ENCODE measurements at regions not wholly inside any gene's neighbourhood (a gene's known extent, or its start where the extent isn't known, plus 50 kb on each side); places are given as distances from the start of the nearest gene placed in this dataset.
"Not testable (repeated sequence)": the region's sequence is repeated elsewhere in the genome, so short reads cannot be mapped to it uniquely, and the experiment has no call there.

DNA sequence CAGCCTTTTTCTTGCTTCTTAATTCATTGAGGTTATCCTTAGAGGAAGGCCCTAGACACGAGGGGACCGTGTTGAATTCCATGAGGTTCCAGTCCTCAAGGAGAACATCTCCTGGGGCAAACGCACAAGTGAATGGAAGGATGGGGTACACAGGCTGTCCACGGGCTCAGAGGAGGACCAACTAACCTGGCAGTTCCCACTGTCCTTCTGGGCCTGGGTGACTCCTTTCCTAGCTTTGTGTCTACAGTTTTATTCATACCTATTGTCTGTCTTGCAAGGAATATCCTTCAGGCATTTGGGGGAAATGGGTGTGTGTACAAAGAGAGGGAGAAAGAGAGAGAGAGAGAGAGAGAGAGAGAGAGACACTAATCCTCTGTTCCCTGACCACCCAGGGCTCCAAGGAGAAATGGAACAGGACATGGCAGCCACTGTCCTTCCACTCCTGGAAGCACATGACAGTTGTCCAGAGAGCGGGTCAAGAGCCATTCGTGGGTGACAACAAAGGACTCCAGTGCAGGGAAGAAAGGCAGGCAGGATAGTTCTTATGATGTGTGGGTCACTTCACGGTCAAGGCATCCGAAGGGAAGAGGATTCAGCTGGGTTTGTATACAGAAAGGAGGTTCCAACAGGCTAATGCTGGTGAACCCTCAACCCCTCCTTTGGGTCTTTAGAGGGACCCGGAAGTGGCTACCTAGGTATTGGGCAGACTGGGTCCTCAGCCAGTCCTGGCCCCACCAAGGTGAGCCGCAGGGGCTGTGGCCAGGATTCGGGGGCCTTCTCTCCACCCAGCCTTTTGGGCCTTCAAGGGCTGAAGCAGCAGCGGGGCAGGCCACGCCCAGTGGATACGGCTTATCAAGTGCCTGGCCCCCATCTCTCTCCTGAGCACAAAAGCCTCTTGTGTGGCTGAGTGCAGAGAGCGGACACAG lies 150.6 kb downstream of the MYCN start:
- no peak for DNase-seq

DNA sequence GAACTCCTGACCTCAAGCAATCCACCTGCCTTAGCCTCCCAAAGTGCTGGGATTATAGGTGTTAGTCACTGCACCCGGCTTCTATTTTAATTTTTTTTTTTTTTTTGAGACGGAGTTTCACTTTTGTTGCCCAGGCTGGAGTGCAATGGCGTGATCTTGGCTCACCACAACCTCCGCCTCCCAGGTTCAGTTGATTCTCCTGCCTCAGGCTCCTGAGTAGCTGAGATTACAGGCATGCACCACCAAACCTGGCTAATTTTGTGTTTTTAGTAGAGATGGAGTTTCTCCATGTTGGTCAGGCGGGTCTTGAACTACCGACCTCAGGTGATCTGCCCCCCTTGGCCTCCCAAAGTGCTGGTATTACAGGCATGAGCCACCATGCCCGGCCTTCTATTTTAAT lies 149.1 kb downstream of the MYCN start:
- not testable (repeated sequence) for DNase-seq

DNA sequence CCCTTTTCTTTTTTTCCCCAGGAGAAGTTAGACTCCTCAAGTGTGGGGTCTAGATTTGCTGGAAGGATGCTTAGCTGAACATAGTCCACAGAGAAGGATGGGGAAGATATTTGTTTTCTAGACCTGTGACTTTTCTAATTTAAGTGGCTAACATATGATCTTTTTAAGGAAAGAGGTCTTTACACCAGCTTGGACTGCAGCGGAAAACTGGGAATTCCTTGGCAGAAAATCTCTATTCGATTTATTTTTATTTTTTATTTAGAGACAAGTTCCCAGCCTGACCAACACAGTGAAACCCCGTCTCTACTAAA lies 148.4 kb downstream of the MYCN start:
- no peak for DNase-seq

DNA sequence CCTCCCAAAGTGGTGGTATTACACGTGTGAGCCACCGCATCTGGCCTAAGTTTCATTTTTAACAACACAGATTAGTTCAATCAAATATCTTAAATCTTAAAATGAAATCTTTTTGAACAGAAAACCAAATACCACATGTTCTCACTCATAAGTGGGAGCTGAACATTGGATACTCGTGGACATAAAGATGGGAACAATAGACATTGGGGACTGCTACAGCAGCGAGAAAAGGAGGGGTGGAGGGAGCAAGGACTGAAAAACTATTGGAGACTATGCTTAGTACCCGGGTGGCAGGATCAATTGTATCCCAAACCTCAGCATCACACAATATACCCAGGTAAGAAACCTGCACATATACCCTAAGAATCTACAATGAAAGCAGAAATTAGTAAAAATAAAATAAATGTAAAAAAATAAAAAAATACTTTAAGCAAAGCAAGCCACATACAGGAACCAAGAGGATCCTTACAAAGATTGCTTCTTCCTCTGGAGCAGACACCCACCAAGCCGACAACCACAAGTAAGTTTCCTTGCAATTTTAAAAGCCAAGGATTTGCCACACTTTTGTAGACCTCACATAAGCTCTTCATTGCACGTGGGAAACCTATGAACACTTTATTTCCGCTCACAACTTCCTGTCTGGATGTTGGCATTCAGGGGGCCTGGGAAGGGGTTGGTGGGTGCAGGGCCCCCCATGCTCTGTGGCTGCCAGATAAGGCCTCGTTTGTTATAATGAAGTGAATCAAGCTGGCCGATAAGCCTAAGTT lies 147.9 kb downstream of the MYCN start:
- no peak for DNase-seq

DNA sequence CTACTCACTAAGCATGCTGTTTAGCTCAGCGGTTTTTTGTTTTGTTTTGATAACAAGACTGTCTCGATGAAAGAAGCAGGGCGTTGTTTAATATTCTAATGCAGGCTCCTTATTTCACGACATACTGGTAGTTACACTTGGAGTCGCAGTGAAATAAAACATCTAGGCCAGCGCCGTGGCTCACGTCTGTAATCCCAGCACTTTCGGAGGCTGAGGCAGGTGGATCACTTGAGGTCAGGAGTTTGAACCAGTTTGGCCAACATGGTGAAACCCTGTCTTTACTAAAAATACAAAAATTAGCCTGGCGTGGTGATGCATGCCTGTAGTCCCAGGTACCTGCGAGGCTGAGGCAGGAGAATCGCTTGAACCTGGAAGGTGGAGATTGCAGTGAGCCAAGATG lies 145.8 kb downstream of the MYCN start:
- DNase-seq = not testable (repeated sequence)

DNA sequence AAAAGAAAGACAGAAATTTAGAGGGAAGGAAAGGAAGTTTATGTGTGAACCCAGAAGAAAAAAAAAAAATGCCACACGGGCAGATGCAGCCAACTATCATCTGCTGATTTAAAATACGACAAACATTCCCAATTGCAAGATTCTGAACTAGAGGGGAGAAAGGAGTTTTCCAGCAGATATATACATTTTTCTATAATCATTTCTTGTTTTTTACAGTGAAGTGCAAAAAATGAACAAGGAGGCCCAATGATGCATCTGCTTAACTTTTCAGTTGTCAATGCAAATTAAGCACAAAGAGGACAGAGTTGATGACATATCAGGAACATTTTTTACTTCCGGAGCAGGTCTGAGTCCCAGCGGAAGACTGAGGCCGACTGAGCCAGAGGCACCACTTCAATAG lies 144.7 kb downstream of the MYCN start:
- no peak for DNase-seq

DNA sequence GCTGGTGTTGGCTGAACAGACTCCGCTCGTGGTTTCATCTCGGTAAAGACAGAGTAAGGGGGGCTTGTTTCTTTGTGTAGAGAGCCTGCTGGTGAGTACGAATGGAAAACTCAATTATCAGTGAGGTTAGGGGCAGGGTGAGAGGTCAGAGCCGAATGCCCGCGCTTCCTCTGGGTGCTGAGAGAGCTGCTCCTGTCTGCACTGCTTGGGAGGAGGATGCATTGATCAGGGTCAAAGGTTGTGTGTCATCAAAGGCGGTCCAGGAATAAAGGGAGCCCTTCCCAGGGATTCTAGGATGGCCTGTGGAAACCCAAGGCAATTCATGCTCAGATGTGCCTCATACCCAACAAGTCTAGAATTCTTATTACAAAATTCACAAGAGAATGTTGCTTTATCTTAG lies 143.9 kb downstream of the MYCN start:
- no peak for DNase-seq

DNA sequence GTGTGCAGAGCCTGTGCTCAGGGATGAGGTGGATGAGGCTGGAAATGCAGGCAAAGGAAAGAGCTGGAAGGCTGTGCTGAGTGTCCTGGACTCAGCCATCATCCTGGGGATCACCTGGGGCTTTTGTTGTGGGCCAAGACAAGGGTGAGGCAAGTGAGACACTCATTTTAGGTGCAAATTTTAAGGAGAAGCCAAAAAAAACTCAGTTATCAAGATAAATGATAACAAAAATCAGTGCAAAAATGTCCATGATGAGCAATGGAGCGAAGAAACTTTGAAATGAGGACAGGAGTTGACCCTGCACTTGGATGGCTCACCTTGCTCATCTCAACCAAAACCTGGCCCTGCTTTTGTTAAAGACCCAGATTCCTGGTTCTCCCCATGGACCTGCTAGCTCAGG lies 141.9 kb downstream of the MYCN start:
- DNase-seq = no peak

DNA sequence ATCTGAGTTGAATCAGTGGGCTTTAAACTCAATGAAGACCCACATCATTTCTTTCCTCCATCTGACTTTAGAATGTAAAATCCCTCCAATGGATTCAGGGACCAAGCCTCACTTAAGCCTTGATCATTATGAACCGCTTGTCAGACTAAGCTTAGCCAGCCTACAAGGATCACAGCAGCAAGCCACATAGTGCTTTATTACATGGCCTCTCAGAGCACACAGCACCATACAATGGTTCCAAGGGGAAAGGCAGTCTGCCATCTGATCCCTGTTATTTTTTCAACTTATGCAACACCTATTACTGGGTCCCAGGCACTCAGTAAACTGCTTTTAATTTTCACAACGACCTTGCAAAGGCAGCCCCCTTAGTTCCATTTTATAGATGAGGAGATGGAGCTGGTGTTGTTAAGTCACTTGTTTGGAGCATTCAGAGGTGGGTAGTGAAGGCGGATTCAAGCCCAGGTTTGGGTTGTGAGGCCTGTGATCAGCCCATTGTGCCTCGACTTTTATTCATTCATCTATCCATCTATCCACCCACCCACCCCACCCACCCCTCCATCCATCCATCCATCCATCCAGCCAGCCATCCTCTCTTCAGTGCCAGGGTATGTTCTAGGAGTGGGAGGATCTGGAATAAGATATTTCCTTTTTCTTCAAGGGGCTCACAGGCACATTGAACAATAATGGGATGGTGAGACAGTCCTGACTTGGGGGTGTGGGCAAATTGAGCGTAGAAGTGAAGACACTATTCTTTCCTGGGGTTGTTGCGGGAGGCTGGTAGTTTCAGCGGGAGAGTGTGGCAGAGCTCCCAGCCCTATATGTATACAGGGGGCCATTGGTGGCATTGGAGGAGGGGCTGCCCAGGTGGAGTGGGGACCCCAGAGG lies 141.2 kb downstream of the MYCN start:
- DNase-seq = no peak

DNA sequence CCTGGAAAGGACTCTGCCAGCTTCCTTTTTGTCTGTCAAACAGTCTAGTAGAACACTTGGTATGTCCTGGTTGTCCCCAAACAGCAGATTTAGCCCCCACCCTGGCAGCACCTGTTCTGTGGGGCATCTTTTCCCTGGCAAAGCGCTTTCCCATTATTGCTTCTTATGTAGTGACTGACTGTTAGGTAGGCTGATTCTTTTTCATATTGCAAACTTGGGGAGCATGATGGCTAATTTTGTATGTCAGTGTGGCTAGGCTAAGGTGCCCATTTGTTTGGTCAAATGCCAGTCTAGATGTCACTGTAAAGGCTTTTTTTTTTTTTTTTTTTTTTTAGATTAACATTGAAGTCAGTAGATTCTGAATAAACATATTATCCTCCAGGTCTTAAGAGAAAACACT lies 140.2 kb downstream of the MYCN start:
- no peak for DNase-seq

DNA sequence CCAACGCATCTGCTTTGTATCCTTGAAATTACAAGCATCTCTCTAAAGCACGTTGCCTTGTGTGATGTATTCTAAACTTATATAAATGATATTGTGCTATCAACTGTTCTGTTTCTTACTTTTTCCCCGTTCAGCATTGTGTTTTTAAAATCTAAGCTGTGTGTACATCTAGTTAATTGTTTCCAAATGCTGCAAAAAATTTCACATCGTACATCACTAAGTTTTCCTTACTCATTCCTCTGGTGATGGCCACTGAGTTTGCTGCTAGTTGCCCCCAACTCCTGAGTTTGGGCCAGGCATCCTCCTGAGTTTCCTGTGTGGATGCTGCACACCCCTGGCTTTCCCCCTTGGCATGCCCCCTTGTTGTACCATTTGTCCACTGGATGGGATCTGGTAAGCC lies 139.7 kb downstream of the MYCN start:
- DNase-seq = no peak

DNA sequence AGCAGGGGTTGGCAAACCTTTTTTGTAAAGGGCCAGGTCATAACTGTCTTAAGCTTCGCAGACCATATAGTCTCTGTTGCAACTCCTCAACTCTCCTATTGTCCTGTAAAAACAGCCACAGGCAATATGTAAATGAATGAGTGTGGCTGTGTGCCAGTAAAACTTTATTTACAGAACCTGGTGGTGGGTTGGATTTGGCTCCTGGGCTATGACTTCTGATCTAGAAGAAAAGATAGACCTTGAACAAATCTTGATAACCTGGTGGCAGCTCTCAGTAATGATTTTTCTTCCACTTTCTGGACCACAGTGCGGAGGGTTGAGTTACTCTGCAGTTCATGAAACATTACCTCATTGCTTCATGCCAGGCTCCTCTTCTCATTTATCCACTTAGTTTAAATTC lies 139.3 kb downstream of the MYCN start:
- no peak for DNase-seq

DNA sequence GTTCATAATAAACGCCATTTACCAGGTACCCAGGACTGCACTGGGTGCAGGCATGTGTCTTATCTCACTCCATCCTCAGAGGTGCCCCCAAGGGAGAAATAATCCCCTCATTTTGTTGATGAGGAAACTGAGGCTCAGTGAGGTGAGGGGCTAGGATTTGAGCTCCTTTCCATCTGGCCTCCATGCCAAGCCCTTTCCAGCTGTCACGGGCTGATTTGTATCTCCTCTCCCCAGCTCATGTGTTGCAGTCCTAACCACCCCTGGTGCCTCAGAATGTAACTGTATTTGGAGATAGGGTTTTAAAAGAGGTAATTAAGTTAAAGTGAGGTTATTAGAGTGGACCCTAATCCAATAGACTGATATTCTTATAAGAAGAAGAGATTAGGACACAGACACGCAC lies 137.3 kb downstream of the MYCN start:
- DNase-seq = no peak

DNA sequence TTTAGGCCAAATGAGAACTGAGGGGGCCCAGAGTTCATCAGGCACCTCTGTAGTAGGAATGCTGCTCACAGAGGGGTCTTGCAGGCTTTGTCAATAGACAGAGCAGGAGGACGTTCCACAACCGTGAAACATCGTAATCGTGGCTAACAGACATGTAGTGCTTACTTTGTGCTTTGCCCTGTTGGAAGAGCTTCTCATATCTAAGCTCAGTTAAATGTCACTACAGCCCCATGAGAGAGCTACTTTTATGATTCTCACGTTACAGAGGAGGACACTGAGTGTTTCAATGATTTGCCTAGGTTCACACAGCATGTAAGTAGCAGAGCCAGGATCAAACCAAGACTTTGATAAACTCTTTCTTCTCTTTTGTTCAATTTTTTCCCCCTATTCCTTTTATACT lies 136.6 kb downstream of the MYCN start:
- DNase-seq = no peak

DNA sequence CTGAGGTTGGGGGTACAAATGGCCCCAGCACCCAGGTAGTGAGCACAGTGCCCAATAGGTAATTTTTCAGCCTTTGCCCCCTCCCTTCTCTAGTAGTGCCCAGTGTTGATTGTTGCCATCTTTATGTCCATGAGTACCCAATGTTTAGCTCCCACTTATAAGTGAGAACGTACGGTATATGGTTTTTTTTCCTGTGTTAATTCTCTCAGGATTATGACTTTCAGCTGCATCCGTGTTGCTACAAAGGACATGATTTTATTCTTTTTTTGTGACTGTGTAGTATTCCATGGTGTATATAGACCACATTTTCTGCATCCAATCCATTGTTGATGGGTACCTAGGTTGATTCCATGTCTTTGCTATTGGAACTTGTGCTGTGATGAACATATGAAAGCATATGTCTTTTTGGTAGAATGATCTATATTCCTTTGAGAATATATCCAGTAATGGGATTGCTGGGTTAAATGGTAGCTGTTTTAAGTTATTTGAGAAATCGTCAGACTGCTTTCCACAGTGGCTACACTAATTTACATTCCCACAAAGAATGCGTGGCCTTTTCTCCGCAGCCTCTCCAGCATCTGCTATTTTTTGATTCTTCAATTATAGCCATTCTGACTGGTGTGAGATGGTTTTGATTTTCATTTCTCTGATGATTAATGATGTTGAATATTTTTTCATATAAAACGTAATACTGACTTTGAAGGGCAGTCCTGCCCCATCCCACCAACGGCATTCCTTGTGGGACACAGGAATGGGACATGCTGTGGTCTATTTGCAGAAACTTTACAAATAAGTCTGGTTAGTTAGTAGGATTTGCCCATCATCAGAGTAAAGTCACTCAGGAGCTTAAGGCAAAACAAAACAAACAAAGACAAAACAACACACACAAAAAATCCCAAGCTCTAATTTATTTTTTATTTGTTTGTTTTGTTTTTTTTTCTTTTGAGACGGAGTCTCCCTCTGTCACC lies 135.0 kb downstream of the MYCN start:
- no peak for DNase-seq

DNA sequence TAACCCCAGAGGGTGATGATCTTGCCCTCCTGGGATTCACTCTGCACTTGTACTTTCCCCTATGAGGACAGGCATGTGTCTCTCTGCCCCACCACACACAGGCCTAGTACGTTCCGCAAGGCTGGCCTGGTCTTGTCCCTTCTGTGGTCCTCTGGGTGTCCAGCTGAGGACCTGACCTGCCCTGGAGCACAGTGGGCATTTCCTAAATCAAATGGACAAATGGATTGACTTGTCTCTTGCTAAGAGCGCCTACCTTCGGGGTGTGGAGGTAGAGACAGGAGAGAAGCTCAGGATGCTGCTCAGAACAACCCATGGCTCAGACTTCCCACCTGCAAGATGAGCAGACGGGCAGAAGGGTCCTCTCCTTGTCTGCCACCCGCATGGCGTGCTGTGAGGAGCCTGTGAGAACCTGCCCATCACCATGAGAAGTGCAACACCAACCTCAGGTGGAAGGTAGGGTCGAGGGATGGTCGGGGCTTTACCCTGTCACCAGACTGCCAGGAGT lies 133.6 kb downstream of the MYCN start:
- no peak for DNase-seq

DNA sequence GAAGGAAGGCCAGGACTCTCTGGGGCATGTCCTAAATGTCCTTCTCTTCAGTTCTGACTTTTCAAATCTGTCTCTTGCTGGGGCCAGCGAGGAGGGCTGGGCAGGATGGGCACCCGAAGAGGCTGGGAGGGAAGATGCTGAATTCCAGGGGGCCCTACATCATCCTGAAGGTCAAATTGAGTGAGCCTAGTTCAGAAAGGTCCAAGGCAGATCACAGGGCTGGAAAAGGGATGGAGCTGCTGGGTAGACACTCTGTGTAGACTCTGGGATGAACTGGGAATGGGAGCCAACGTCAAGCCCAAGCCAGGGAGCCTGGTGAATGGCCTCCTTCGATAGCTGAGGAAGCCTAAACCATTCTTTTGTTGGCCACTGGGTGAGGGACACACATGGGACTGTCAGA lies 133.1 kb downstream of the MYCN start:
- DNase-seq = no peak

DNA sequence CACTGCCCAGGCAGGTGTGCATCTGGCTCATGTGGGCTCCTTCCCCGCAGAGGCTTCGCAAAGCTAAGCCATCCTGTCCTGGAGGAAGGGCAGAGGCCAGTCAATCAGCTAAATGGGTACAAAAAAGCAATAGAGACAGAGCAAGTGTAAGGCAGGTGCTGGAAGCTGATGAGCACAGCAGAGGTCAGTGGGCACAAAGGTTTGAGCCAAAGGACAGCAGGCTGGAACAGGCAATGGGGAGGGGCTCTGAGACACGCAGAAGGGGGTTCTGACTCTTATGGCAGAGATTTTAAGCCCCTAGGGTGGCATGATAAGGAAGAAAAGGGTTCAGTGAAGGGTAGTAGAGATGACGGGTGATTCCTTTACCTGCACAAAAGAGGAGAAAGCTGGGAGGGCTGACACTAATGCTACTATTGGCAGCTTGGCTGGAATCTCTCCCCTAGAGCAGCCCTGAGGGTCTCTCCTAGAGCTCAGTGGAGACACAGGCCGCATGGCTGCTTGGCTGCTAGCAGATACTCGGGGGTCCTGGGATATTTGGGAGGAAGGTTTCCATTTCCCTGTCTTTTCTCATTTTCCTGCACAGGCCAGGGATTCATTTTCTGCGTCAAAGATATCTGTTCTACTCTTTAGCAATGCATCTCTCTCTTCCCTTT lies 132.4 kb downstream of the MYCN start:
- DNase-seq = no peak

DNA sequence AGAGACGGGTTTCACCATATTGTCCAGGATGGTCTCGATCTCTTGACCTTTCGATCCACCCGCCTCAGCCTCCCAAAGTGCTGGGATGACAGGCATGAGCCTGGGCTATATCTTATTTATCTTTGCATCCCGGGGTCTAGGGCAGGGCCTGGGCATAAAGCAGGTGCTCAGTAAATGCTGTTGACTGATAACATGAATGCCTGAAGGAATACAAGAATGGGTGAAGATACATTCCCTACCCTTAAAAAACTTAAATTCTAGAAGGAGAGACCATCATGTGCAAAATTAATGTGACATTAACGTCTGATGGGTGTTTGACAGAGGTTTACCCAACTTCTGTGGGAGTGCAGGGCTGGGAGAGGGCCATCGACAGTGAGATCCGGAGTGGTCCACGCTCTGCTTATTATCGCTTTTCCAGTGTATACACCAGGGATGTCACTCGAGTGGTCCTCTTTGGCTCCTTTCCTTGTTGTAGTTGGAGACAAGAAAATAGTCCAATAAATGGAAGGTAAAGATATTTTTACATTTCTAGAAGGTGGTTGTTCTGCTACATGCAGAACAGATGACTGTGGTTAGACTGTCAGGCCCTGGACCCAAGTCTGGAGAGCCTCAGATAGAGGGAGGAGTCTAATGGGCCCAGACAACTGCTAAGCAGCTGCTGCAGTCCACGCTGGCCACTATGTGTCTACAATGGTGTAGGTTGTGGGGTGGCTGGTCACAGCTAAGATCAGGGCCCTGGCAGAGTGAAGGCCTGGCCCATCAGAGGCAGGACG lies 131.7 kb downstream of the MYCN start:
- no peak for DNase-seq

DNA sequence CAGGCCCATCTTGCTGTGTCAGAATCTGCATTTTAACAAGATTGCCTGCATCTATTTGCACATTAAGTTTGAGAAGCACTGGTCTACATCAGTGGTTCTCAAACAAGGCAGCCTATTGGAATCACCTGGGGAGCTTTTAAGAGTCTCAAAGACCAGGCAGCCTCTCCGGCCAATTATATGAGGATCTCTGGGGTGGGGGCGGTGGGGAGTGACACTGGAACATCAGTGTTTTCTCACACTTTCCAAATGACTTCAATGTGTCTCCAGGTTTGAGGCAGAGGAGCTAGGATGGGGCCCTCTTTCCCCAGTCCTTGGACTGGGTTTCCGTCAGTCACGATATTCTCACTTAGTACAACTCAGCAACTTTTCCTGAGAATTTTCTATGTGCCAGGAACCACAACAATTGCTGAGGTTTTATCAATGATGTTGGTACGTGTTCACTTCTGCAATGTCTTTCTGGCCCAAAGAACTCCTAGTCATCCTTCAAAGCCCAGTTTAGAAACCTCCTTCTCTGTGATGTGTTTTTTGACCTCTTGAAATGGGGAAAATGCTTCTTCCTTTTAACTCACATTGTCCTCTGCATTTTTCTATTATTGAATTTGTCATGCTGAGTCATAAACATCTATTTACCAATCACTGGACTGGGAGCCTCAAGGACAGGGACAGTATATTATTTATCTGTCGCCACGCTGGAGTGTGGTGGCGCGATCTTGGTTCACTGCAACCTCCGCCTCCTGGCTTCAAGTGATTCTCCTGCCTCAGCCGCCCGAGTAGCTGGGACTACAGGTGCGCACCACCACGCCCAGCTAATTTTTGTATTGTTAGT lies 130.9 kb downstream of the MYCN start:
- DNase-seq = no peak

Measured in RPMI8226 (cell line).